Left ventricle myocardium inferior (tissue), 1 donor: ENCODE measurements at regions not wholly inside any gene's neighbourhood (a gene's known extent, or its start where the extent isn't known, plus 50 kb on each side); places are given as distances from the start of the nearest gene placed in this dataset.

Experiments
- DNase-seq: peaks from one replicate; pipeline ENCODE4 v3.0.0-alpha.2; 2020
- H3K27ac ChIP-seq: fragments of 200-600 bp; replicated peaks from 2 replicates; pipeline ENCODE4 v1.8.0; 2021
- H3K27me3 ChIP-seq: fragments of 200-600 bp; 2 replicates; pipeline ENCODE4 v1.8.0; 2021; ENCODE audit warnings: low read depth
- H3K36me3 ChIP-seq: fragments of 200-600 bp; 2 replicates; pipeline ENCODE4 v1.8.0; 2021
- H3K4me1 ChIP-seq: fragments of 200-600 bp; 2 replicates; pipeline ENCODE4 v1.8.0; 2021
- H3K4me3 ChIP-seq: fragments of 200-600 bp; 2 replicates; pipeline ENCODE4 v1.8.0; 2021; ENCODE audit warnings: mild to moderate bottlenecking, moderate library complexity
- H3K9me3 ChIP-seq: fragments of 200-600 bp; replicated peaks from 2 replicates; pipeline ENCODE4 v1.8.0; 2021
- CTCF ChIP-seq: fragments of 200-600 bp; IDR thresholded peaks from 2 replicates; pipeline ENCODE4 v1.8.0; 2021; ENCODE audit warnings: antibody characterized with exemption, mild to moderate bottlenecking, borderline replicate concordance
- intact Hi-C: fragments of 100-400 bp; cut with micrococcal nuclease; formaldehyde crosslinking; loops from one replicate; pipeline ENCODE4 v1.11.0; 2022
- donor health status: DM: no; HTN: yes; CAD: no; lungs with severe emphysema.

- intact Hi-C loops = no loop called here
- H3K4me1 ChIP-seq = peaks cover 10% of the 10 kb centered on the region
- H3K9me3 ChIP-seq = no peaks in the 10 kb centered on the region
- no peak overlapping the region for H3K4me3 ChIP-seq
- no peaks in the 10 kb centered on the region for H3K27me3 ChIP-seq
- no peaks in the 10 kb centered on the region for H3K36me3 ChIP-seq
- no peak overlapping the region for H3K27ac ChIP-seq
- no peak for TF ChIP-seq CTCF
- DNase-seq = no peak
Measured at GRCh38 chr12:42977451-42978230, 388.1 kb upstream of the PRICKLE1 start.

- Histone ChIP-seq H3K9me3 (no peaks in the 10 kb centered on the region), H3K36me3 (no peaks in the 10 kb centered on the region), H3K27me3 (no peaks in the 10 kb centered on the region), H3K4me3 (no peak overlapping the region), H3K4me1 (peaks cover 10% of the 10 kb centered on the region), H3K27ac (peak overlapping the region; percentile 33)
- TF ChIP-seq CTCF = no peak
- intact Hi-C loops = no loop called here
- no peak for DNase-seq
Measured at GRCh38 chr12:42976620-42977019, 387.1 kb upstream of the PRICKLE1 start.

GRCh38 chr12:42976122-42976521 is 386.6 kb upstream of the PRICKLE1 start:
- H3K27ac ChIP-seq = peak overlapping the region; percentile 33
- no peak for TF ChIP-seq CTCF
- H3K4me3 ChIP-seq = no peak overlapping the region
- DNase-seq = no peak
- H3K36me3 ChIP-seq = no peaks in the 10 kb centered on the region
- intact Hi-C loops = no loop called here
- no peaks in the 10 kb centered on the region for H3K27me3 ChIP-seq
- no peaks in the 10 kb centered on the region for H3K9me3 ChIP-seq
- peaks cover 10% of the 10 kb centered on the region for H3K4me1 ChIP-seq

- Histone ChIP-seq H3K27me3 (no peaks in the 10 kb centered on the region), H3K27ac (peak overlapping the region; percentile 66), H3K36me3 (no peaks in the 10 kb centered on the region), H3K4me3 (no peak overlapping the region), H3K4me1 (peaks cover 19% of the 10 kb centered on the region), H3K9me3 (no peaks in the 10 kb centered on the region)
- DNase-seq = peak; percentile 32
- intact Hi-C loops = no loop called here
- no peak for TF ChIP-seq CTCF
Measured at GRCh38 chr12:42969355-42969754, 379.8 kb upstream of the PRICKLE1 start.

- H3K4me3 ChIP-seq = no peak overlapping the region
- intact Hi-C loops = no loop called here
Measured at GRCh38 chr12:42968426-42968825, 378.9 kb upstream of the PRICKLE1 start.

More at GRCh38 chr12:42968426-42968825, 378.9 kb upstream of the PRICKLE1 start:
- no peak for TF ChIP-seq CTCF
- no peaks in the 10 kb centered on the region for H3K36me3 ChIP-seq
- peaks cover 19% of the 10 kb centered on the region for H3K4me1 ChIP-seq
- H3K27me3 ChIP-seq = no peaks in the 10 kb centered on the region
- H3K9me3 ChIP-seq = no peaks in the 10 kb centered on the region
- DNase-seq = no peak
- peak overlapping the region; percentile 66 for H3K27ac ChIP-seq
